Right lobe of liver (tissue), 6 donors: ENCODE measurements at regions not wholly inside any gene's neighbourhood (a gene's known extent, or its start where the extent isn't known, plus 50 kb on each side); places are given as distances from the start of the nearest gene placed in this dataset.

Source experiments
- ATAC-seq, 4 donors: fragments of 200-7000 bp; cut with Tn5 transposase; one replicate each; pipeline ENCODE4 v1.9.1; 2020; ENCODE audit warnings: mild to moderate bottlenecking in 4 of 4, moderate library complexity in 4 of 4
- DNase-seq, 3 donors: peaks; one replicate each; pipeline ENCODE4 v3.0.0-alpha.2; 2020
- H3K27ac ChIP-seq, 3 donors: fragments of 200-600 bp; one replicate each; pipeline ENCODE4 v1.8.0; 2022
- H3K27me3 ChIP-seq, 2 donors: fragments of 200-600 bp; one replicate each; pipeline ENCODE4 v1.8.0; 2022
- H3K36me3 ChIP-seq, 4 donors: fragments of 200-600 bp; sonication (generic) in 1 of 4; one replicate each; pipeline versions ENCODE4 v1.5.1 to v1.8.0; 2017 to 2022; ENCODE audit warnings: control low read depth in 1 of 4
- H3K4me1 ChIP-seq, 4 donors: fragments of 200-600 bp; sonication (generic) in 1 of 4; one replicate each; pipeline versions ENCODE4 v1.5.1 to v1.8.0; 2017 to 2022; ENCODE audit warnings: control low read depth in 1 of 4
- H3K4me3 ChIP-seq, 3 donors: fragments of 200-600 bp; one replicate each; pipeline ENCODE4 v1.8.0; 2022
- H3K9me3 ChIP-seq, 4 donors: fragments of 200-600 bp; sonication (generic) in 1 of 4; one replicate each; pipeline versions ENCODE4 v1.5.1 to v1.8.0; 2017 to 2022; ENCODE audit warnings: control low read depth in 1 of 4
- POLR2A ChIP-seq: fragments of 450-650 bp; IDR thresholded peaks from one replicate; pipeline ENCODE4 v1.6.1; 2017; ENCODE audit warnings: antibody characterized with exemption, mild to moderate bottlenecking
- WGBS: methylation state at CpG from one replicate; pipeline ENCODE4 v1.1.6; 2018; ENCODE audit warnings: low coverage, low lambda C conversion rate; ENCODE audit not compliant: insufficient coverage; ENCODE audit errors: missing lambda C conversion rate; 5-methylcytosine and 5-hydroxymethylcytosine counted together
- intact Hi-C, 2 donors: fragments of 100-400 bp; cut with DNase I; formaldehyde crosslinking; loops; one replicate each; pipeline versions ENCODE4 v1.11.2 to v1.14.1; 2022
- TF ChIP-seq, protein P1 (sequence below), 4 donors: fragments of 200-600 bp in 3 of 4; fragments of 450-650 bp in 1 of 4; IDR thresholded peaks; one replicate each; pipeline versions ENCODE4 v1.5.1 to v1.8.0; 2016 to 2022; ENCODE audit warnings: antibody characterized with exemption in 4 of 4, mild to moderate bottlenecking in 2 of 4
- donor health status: DM: no; HTN: yes; CAD: no.
- donor health status: DM: no; HTN: no; CAD: no.
- donor health status: DM: no; HTN: no; CAD: no.
- donor health status: DM: no; HTN: yes; CAD: no.
- donor health status: DM: no; HTN: yes; CAD: no.

DNA sequence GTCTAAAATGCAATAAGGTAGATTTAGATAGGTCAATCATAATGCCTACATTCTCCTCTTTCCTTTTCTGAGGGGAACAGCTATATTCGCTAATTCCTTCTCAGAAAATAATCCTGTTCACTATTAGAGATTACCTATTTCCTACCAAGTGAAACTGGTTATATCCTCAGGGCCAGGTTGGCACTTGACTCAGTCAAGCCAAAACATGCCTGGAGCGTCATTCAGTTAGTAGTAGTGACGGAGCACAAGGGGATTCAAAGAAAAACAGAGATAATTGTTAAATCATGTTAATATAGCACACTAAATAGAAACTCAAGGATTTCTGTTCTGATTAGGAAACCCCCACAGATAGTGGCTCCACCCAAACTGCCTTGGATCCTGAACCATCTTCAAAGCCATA, 515.4 kb upstream of the PTPRD start:
- WGBS: 75% methylated on average over 3 of the region's 3 CpGs
- ATAC-seq (no peak), DNase-seq (no peak)
- Histone ChIP-seq H3K4me3 (no peak overlapping the region), H3K9me3 (no peaks in the 10 kb centered on the region), H3K36me3 (no peaks in the 10 kb centered on the region), H3K4me1 (no peaks in the 10 kb centered on the region), H3K27me3 (no peaks in the 10 kb centered on the region), H3K27ac (no peak overlapping the region)
- intact Hi-C loops: no loop called here
- TF ChIP-seq, protein P1, sequence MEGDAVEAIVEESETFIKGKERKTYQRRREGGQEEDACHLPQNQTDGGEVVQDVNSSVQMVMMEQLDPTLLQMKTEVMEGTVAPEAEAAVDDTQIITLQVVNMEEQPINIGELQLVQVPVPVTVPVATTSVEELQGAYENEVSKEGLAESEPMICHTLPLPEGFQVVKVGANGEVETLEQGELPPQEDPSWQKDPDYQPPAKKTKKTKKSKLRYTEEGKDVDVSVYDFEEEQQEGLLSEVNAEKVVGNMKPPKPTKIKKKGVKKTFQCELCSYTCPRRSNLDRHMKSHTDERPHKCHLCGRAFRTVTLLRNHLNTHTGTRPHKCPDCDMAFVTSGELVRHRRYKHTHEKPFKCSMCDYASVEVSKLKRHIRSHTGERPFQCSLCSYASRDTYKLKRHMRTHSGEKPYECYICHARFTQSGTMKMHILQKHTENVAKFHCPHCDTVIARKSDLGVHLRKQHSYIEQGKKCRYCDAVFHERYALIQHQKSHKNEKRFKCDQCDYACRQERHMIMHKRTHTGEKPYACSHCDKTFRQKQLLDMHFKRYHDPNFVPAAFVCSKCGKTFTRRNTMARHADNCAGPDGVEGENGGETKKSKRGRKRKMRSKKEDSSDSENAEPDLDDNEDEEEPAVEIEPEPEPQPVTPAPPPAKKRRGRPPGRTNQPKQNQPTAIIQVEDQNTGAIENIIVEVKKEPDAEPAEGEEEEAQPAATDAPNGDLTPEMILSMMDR (IDR thresholded peaks at IDR 0.05): no peak
- no peak for TF ChIP-seq POLR2A

DNA sequence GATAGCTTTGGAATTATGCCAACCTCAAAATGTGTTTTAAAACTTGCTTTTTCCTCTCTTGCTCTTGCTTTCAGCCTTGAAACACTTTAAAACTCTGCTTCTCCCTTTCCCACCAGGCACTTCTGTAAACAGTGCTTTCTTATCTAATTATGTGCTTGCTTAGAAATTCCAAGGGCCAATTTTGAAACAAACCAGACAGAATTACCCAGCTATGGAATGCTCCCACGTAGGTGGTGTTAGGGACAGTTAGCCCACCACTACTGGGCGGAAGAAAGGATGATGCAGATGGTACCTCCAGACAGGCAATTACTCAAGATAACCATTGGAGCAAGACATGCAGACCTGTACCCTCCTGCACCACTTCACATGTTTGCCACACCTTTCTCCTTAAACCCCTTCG, 523.0 kb upstream of the PTPRD start:
- Histone ChIP-seq H3K4me3 (no peak overlapping the region), H3K27ac (no peak overlapping the region), H3K9me3 (no peaks in the 10 kb centered on the region), H3K36me3 (no peaks in the 10 kb centered on the region), H3K27me3 (no peaks in the 10 kb centered on the region), H3K4me1 (no peaks in the 10 kb centered on the region)
- no peak for DNase-seq
- ATAC-seq: no peak
- no peak for TF ChIP-seq POLR2A
- TF ChIP-seq, protein P1 (IDR thresholded peaks at IDR 0.05): no peak
- intact Hi-C loops: no loop called here
- WGBS: 34% methylated on average over 3 of the region's 3 CpGs

DNA sequence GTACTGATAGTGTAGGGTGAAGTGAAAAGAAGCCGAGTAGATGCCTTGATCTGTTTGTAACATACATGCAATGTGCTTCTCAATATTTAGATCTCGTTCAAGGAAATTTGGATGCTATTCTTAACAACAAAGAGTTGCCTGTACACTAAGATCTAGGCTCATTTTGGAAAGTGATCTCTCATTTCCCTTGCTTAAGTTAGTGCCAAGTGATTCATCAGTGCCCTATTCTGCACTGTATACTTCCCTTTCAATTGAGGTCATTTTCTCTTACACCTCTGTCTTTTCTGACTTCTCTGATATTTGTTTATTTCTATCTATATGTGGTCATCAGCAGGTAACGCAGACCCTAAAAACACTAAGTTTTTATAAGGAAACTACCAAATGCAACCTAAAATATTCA, 528.6 kb upstream of the PTPRD start:
- Histone ChIP-seq H3K36me3 (no peaks in the 10 kb centered on the region), H3K27me3 (no peaks in the 10 kb centered on the region), H3K4me1 (no peaks in the 10 kb centered on the region), H3K4me3 (no peak overlapping the region), H3K9me3 (no peaks in the 10 kb centered on the region), H3K27ac (no peak overlapping the region)
- ATAC-seq: no peak
- DNase-seq: no peak
- intact Hi-C loops: no loop called here
- 30% methylated on average over 3 of the region's 3 CpGs for WGBS
- TF ChIP-seq POLR2A: no peak
- TF ChIP-seq, protein P1 (IDR thresholded peaks at IDR 0.05): no peak

DNA sequence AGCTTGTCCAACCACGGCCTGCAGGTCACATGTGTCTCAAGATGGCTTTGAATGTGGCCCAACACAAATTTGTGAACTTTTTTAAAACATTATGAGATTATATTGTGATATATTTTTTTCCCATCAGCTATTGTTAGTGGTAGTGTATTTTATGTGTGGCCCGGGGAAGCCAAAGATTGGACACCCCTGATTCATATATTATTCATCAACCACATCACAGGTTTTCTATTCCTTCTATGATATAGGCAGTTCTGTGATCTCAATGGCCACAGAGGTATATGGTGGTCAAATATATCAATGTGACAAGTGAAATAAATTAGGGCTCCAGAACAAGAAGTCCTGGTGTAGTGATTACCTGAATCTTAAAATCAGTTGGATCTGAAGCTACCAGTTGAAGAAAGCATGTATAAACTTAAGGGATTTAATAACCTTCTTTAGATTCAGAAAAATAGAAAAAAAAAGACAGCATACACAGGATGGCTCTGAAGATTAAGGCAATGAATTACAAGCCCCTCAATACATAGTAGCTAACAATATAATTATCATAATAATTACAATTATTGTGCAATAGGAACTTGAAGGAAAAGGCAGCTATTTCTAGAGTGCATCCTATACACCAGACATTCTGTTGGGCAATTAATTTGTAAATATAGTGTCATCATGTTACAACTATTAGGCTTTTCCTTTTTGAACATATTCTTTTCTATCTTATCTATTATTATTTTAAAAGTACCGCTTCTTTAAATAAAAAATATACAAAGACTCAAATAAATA, 530.4 kb upstream of the PTPRD start:
- Histone ChIP-seq H3K4me3 (no peak overlapping the region), H3K27ac (no peak overlapping the region), H3K36me3 (no peaks in the 10 kb centered on the region), H3K9me3 (no peaks in the 10 kb centered on the region), H3K4me1 (no peaks in the 10 kb centered on the region), H3K27me3 (no peaks in the 10 kb centered on the region)
- 61% methylated on average over 3 of the region's 3 CpGs for WGBS
- DNase-seq (no peak), ATAC-seq (no peak)
- no peak for TF ChIP-seq POLR2A
- TF ChIP-seq, protein P1 (IDR thresholded peaks at IDR 0.05): no peak
- intact Hi-C loops: no loop called here
